HepG2 (cell line): ENCODE measurements at regions not wholly inside any gene's neighbourhood (a gene's known extent, or its start where the extent isn't known, plus 50 kb on each side); places are given as distances from the start of the nearest gene placed in this dataset.

Source experiments
- ARID4A ChIP-seq: sonication (generic); formaldehyde crosslinking; IDR thresholded peaks from 2 replicates; pipeline ENCODE4 v1.5.0; 2020; ENCODE audit warnings: mild to moderate bottlenecking, missing genetic modification reagents, borderline replicate concordance
- CSRNP1 ChIP-seq: sonication (generic); formaldehyde crosslinking; IDR thresholded peaks from 2 replicates; pipeline ENCODE4 v1.8.1; 2023; ENCODE audit warnings: mild to moderate bottlenecking, missing genetic modification reagents
- DRAP1 ChIP-seq: IDR thresholded peaks from 2 replicates; pipeline ENCODE4 v1.6.1; 2016; ENCODE audit warnings: missing genetic modification reagents, missing compliant biosample characterization
- IRF9 ChIP-seq: sonication (generic); formaldehyde crosslinking; IDR thresholded peaks from 2 replicates; pipeline ENCODE4 v1.8.0; 2022; ENCODE audit warnings: missing genetic modification reagents, mild to moderate bottlenecking, borderline replicate concordance
- KLF15 ChIP-seq: sonication (generic); formaldehyde crosslinking; IDR thresholded peaks from 2 replicates; pipeline ENCODE4 v1.8.1; 2023; ENCODE audit warnings: borderline replicate concordance, mild to moderate bottlenecking, inconsistent platforms, missing genetic modification reagents, mixed read lengths
- MAZ ChIP-seq, 2 experiments: sonication (generic) in 1 of 2; formaldehyde crosslinking in 1 of 2; IDR thresholded peaks; 2 replicates each; pipeline versions ENCODE4 v1.5.0 to v1.6.1; 2012 to 2020; ENCODE audit warnings: low read depth in 2 of 2, mild to moderate bottlenecking in 2 of 2, borderline replicate concordance in 1 of 2, improper control_type of control experiment in 1 of 2, low read length in 1 of 2, missing genetic modification reagents in 1 of 2, moderate library complexity in 1 of 2
- MEIS1 ChIP-seq: sonication (generic); formaldehyde crosslinking; IDR thresholded peaks from 2 replicates; pipeline ENCODE4 v1.9.0; 2021; ENCODE audit warnings: mild to moderate bottlenecking, missing genetic modification reagents, moderate library complexity, borderline replicate concordance
- MTF1 ChIP-seq: sonication (generic); formaldehyde crosslinking; IDR thresholded peaks from 2 replicates; pipeline ENCODE4 v1.5.0; 2020; ENCODE audit warnings: missing genetic modification reagents
- NR3C1 ChIP-seq: sonication (generic); formaldehyde crosslinking; IDR thresholded peaks from 2 replicates; pipeline ENCODE4 v1.4.0; 2020; ENCODE audit warnings: missing genetic modification reagents
- PBX2 ChIP-seq: IDR thresholded peaks from 2 replicates; pipeline ENCODE4 v1.6.1; 2016; ENCODE audit warnings: control low read depth
- PBX3 ChIP-seq: sonication (generic); formaldehyde crosslinking; IDR thresholded peaks from 2 replicates; pipeline ENCODE4 v1.8.1; 2023; ENCODE audit warnings: missing genetic modification reagents, inconsistent platforms, borderline replicate concordance
- RBM39 ChIP-seq: fragments of 200-400 bp; formaldehyde crosslinking; IDR thresholded peaks from one replicate; pipeline ENCODE4 v1.6.1; 2018; ENCODE audit warnings: antibody characterized with exemption, mild to moderate bottlenecking, low read depth, low read length; ENCODE audit not compliant: poor library complexity, severe bottlenecking
- SAFB2 ChIP-seq: sonication (generic); formaldehyde crosslinking; IDR thresholded peaks from 2 replicates; pipeline ENCODE4 v1.5.1; 2020; ENCODE audit warnings: missing genetic modification reagents, low read depth, mild to moderate bottlenecking, borderline replicate concordance
- SMC3 ChIP-seq: IDR thresholded peaks from 2 replicates; pipeline ENCODE4 v1.6.1; 2011; ENCODE audit warnings: low read length, improper control_type of control experiment
- SOX6 ChIP-seq, 2 experiments: fragments of 450-650 bp in 1 of 2; sonication (generic) in 1 of 2; formaldehyde crosslinking in 1 of 2; IDR thresholded peaks; 2 replicates each; pipeline versions ENCODE4 v1.4.0 to v1.6.1; 2017 to 2020; ENCODE audit warnings: antibody characterized with exemption in 1 of 2, mild to moderate bottlenecking in 1 of 2, missing genetic modification reagents in 1 of 2
- STAG1 ChIP-seq: sonication (generic); formaldehyde crosslinking; IDR thresholded peaks from 2 replicates; pipeline ENCODE4 v1.4.0; 2020; ENCODE audit warnings: missing genetic modification reagents
- ZKSCAN8 ChIP-seq: IDR thresholded peaks from 2 replicates; pipeline ENCODE4 v1.6.1; 2016; ENCODE audit warnings: borderline replicate concordance, missing genetic modification reagents, missing compliant biosample characterization
- ZNF264 ChIP-seq: sonication (generic); formaldehyde crosslinking; IDR thresholded peaks from 2 replicates; pipeline ENCODE4 v1.4.0; 2020; ENCODE audit warnings: missing genetic modification reagents
- ZNF747 ChIP-seq: sonication (generic); formaldehyde crosslinking; IDR thresholded peaks from 2 replicates; pipeline ENCODE4 v1.8.1; 2023; ENCODE audit warnings: missing genetic modification reagents, mild to moderate bottlenecking, borderline replicate concordance

- TF ChIP-seq PBX3 (no peak), RBM39 (no peak), MAZ (IDR thresholded peaks at IDR 0.05; ENCODE audit: borderline replicate concordance, low read depth, low read length) (no peak), MAZ (CRISPR knock-in tag; IDR thresholded peaks at IDR 0.05; ENCODE audit: low read depth) (no peak), MEIS1 (CRISPR knock-in tag) (peak; percentile 55; the same call in 1 of the 2 replicates), ZKSCAN8 (no peak), PBX2 (CRISPR knock-in tag) (peak; percentile 64), SAFB2 (CRISPR knock-in tag) (no peak), SMC3 (no peak), IRF9 (no peak), DRAP1 (CRISPR knock-in tag) (no peak), CSRNP1 (no peak), ZNF264 (CRISPR knock-in tag) (peak; percentile 42; the same call in 1 of the 2 replicates), STAG1 (CRISPR knock-in tag) (no peak), SOX6 (IDR thresholded peaks at IDR 0.05) (no peak), SOX6 (CRISPR knock-in tag; IDR thresholded peaks at IDR 0.05) (0 out of 2 replicates have a peak, but pooled peaks have one; percentile 19), NR3C1 (no peak), KLF15 (CRISPR knock-in tag) (no peak), ARID4A (CRISPR knock-in tag) (no peak), ZNF747 (CRISPR knock-in tag) (no peak), MTF1 (no peak)
These were observed 208.4 kb upstream of the IRX5 start (continued) for GRCh38 chr16:54722210-54722676.
